ENCODE measurements at regions not wholly inside any gene's neighbourhood (a gene's known extent, or its start where the extent isn't known, plus 50 kb on each side); places are given as distances from the start of the nearest gene placed in this dataset.

GRCh38 chr7:66556177-66556548, 72.5 kb upstream of the KCTD7 start:
- TF ChIP-seq POLR2A (IDR thresholded peaks at IDR 0.05) (no peak), CTCF (IDR thresholded peaks at IDR 0.05) (no peak)

Measured in Peyer's patch (tissue), 4 donors.